ENCODE measurements at regions not wholly inside any gene's neighbourhood (a gene's known extent, or its start where the extent isn't known, plus 50 kb on each side); places are given as distances from the start of the nearest gene placed in this dataset.

GRCh38 chr2:216765761-216766262 is 70.5 kb upstream of the IGFBP5 start:
- TF ChIP-seq POLR2A (IDR thresholded peaks at IDR 0.05; ENCODE audit: low read depth, low read length) (no peak), TAF1 (IDR thresholded peaks at IDR 0.05; ENCODE audit: low read depth, low read length) (no peak), POLR2AphosphoS5 (IDR thresholded peaks at IDR 0.05; ENCODE audit: low read depth, low read length) (no peak), PAX5 (IDR thresholded peaks at IDR 0.05; ENCODE audit: insufficient read depth, low read length, severe bottlenecking) (no peak), SPI1 (IDR thresholded peaks at IDR 0.05; ENCODE audit: low read depth, low read length) (no peak)

All from GM12891 (cell line).